WTC11 (cell line): ENCODE measurements at regions not wholly inside any gene's neighbourhood (a gene's known extent, or its start where the extent isn't known, plus 50 kb on each side); places are given as distances from the start of the nearest gene placed in this dataset.

Source experiments
- ATAC-seq: fragments of 200-7000 bp; cut with Tn5 transposase; 2 replicates; pipeline ENCODE4 v1.10.0; 2021; ENCODE audit warnings: mild to moderate bottlenecking, moderate library complexity
- CTCF ChIA-PET: fragments of 300-600 bp; sonication (Branson Sonifier 250); formaldehyde crosslinking; loops from one replicate; lab custom pipeline; 2021; ENCODE audit warnings: antibody characterized with exemption; lab: Charles Lee
- POLR2A ChIA-PET: fragments of 350-600 bp; sonication (Branson Sonifier 250); formaldehyde crosslinking; loops from one replicate; lab custom pipeline; 2021; ENCODE audit warnings: antibody characterized with exemption; lab: Charles Lee
- DNase-seq: peaks from one replicate; pipeline ENCODE4 v3.0.0; 2021; ENCODE audit warnings: low spot score
- H3K27ac Mint-ChIP-seq: 2 replicates; pipeline ENCODE4 v1.8.0; 2021; ENCODE audit warnings: mixed read lengths
- H3K27me3 Mint-ChIP-seq: 2 replicates; pipeline ENCODE4 v1.8.0; 2021; ENCODE audit warnings: low read depth, mild to moderate bottlenecking, moderate library complexity, mixed read lengths
- H3K36me3 Mint-ChIP-seq: 2 replicates; pipeline ENCODE4 v1.8.0; 2021; ENCODE audit warnings: mixed read lengths
- H3K4me1 Mint-ChIP-seq: 2 replicates; pipeline ENCODE4 v1.8.0; 2022; ENCODE audit warnings: mixed read lengths
- H3K4me3 Mint-ChIP-seq: 2 replicates; pipeline ENCODE4 v1.8.0; 2021; ENCODE audit warnings: mild to moderate bottlenecking, moderate library complexity, mixed read lengths
- H3K9me3 Mint-ChIP-seq: 2 replicates; pipeline ENCODE4 v1.8.0; 2021; ENCODE audit warnings: mixed read lengths
- ARID4B ChIP-seq: sonication (generic); formaldehyde crosslinking; IDR thresholded peaks from 2 replicates; pipeline ENCODE4 v1.8.0; 2023; ENCODE audit warnings: missing genetic modification reagents, mild to moderate bottlenecking, borderline replicate concordance
- ATF1 ChIP-seq: sonication (generic); formaldehyde crosslinking; IDR thresholded peaks from 2 replicates; pipeline ENCODE4 v1.8.1; 2023; ENCODE audit warnings: mild to moderate bottlenecking, moderate library complexity, missing genetic modification reagents
- ATF2 ChIP-seq: sonication (generic); formaldehyde crosslinking; IDR thresholded peaks from 2 replicates; pipeline ENCODE4 v1.8.1; 2022; ENCODE audit warnings: low read depth, missing genetic modification reagents, borderline replicate concordance
- CREB1 ChIP-seq: sonication (generic); formaldehyde crosslinking; IDR thresholded peaks from 2 replicates; pipeline ENCODE4 v1.8.0; 2023; ENCODE audit warnings: mild to moderate bottlenecking, missing genetic modification reagents
- EMX1 ChIP-seq: fragments of 250-450 bp; sonication (Bioruptor Pico); IDR thresholded peaks from 2 replicates; pipeline ENCODE4 v1.8.0; 2021; ENCODE audit warnings: mild to moderate bottlenecking
- ESRRA ChIP-seq: sonication (generic); formaldehyde crosslinking; IDR thresholded peaks from 2 replicates; pipeline ENCODE4 v1.8.1; 2022; ENCODE audit warnings: mild to moderate bottlenecking, missing genetic modification reagents, borderline replicate concordance
- ETV6 ChIP-seq: sonication (generic); formaldehyde crosslinking; IDR thresholded peaks from 2 replicates; pipeline ENCODE4 v1.8.1; 2022; ENCODE audit warnings: mild to moderate bottlenecking, missing genetic modification reagents
- FOXP4 ChIP-seq: sonication (generic); formaldehyde crosslinking; IDR thresholded peaks from 2 replicates; pipeline ENCODE4 v1.8.0; 2022; ENCODE audit warnings: mild to moderate bottlenecking, missing genetic modification reagents
- MLX ChIP-seq: sonication (generic); formaldehyde crosslinking; IDR thresholded peaks from 2 replicates; pipeline ENCODE4 v1.8.1; 2023; ENCODE audit warnings: mild to moderate bottlenecking, missing genetic modification reagents, moderate library complexity
- MYBL2 ChIP-seq: sonication (generic); formaldehyde crosslinking; IDR thresholded peaks from 2 replicates; pipeline ENCODE4 v1.8.1; 2023; ENCODE audit warnings: mild to moderate bottlenecking, moderate library complexity, missing genetic modification reagents
- OVOL2 ChIP-seq: fragments of 250-450 bp; sonication (Bioruptor Pico); IDR thresholded peaks from 2 replicates; pipeline ENCODE4 v1.9.0; 2021; ENCODE audit warnings: mild to moderate bottlenecking, borderline replicate concordance
- SOX15 ChIP-seq: fragments of 250-450 bp; sonication (Bioruptor Pico); IDR thresholded peaks from 2 replicates; pipeline ENCODE4 v1.9.0; 2021; ENCODE audit warnings: mild to moderate bottlenecking
- TCF7 ChIP-seq: sonication (generic); formaldehyde crosslinking; IDR thresholded peaks from 2 replicates; pipeline ENCODE4 v1.8.0; 2022; ENCODE audit warnings: mild to moderate bottlenecking, low read depth, missing genetic modification reagents, moderate library complexity
- ZNF121 ChIP-seq: sonication (generic); formaldehyde crosslinking; IDR thresholded peaks from 2 replicates; pipeline ENCODE4 v1.8.0; 2023; ENCODE audit warnings: missing genetic modification reagents
- ZNF281 ChIP-seq: sonication (generic); formaldehyde crosslinking; IDR thresholded peaks from 2 replicates; pipeline ENCODE4 v1.8.0; 2023; ENCODE audit warnings: mild to moderate bottlenecking, missing genetic modification reagents
- ZNF423 ChIP-seq: fragments of 250-450 bp; sonication (Bioruptor Pico); IDR thresholded peaks from 2 replicates; pipeline ENCODE4 v2.1.2; 2022; ENCODE audit warnings: mild to moderate bottlenecking, moderate library complexity

- DNase-seq = no peak
- TF ChIP-seq MYBL2 (CRISPR knock-in tag) = no peak
- TF ChIP-seq ARID4B (CRISPR knock-in tag) = no peak
- no peak for TF ChIP-seq OVOL2 (CRISPR knock-in tag)
- no peak for TF ChIP-seq FOXP4 (CRISPR knock-in tag)
- TF ChIP-seq CREB1 (CRISPR knock-in tag) = no peak
- TF ChIP-seq ZNF121 (CRISPR knock-in tag) = no peak
- no peak for TF ChIP-seq ETV6
- no peak for TF ChIP-seq ATF2 (CRISPR knock-in tag)
- no peak for TF ChIP-seq EMX1 (CRISPR knock-in tag)
- TF ChIP-seq ESRRA (CRISPR knock-in tag) = no peak
- no peak for TF ChIP-seq MLX (CRISPR knock-in tag)
- no peak for TF ChIP-seq ATF1 (CRISPR knock-in tag)
- no peak for TF ChIP-seq SOX15 (CRISPR knock-in tag)
- Mint-ChIP-seq H3K36me3 (no peaks in the 10 kb centered on the region), H3K27ac (no peak overlapping the region), H3K27me3 (no peaks in the 10 kb centered on the region), H3K4me1 (peaks cover 23% of the 10 kb centered on the region), H3K9me3 (no peaks in the 10 kb centered on the region), H3K4me3 (no peak overlapping the region)
- CTCF ChIA-PET = interaction anchor here (1.5 to 1.7 kb wide), 2 partner anchors 27 to 79 kb away, joined by 3 to 7 read pairs; no protein-coding TSS in a partner anchor
- no peak for ATAC-seq
- POLR2A ChIA-PET = no interaction called here
Observed at GRCh38 chr12:67915335-67915851, 73.9 kb upstream of the IFNG-AS1 start.

GRCh38 chr12:67916266-67916970, 72.8 kb upstream of the IFNG-AS1 start:
- H3K27ac Mint-ChIP-seq = no peak overlapping the region
- H3K36me3 Mint-ChIP-seq = no peaks in the 10 kb centered on the region
- POLR2A ChIA-PET = no interaction called here
- no peaks in the 10 kb centered on the region for H3K9me3 Mint-ChIP-seq
- CTCF ChIA-PET = interaction anchor here (1.5 to 1.7 kb wide), 2 partner anchors 26 to 78 kb away, joined by 3 to 7 read pairs; no protein-coding TSS in a partner anchor
- DNase-seq (peak; percentile 18), ATAC-seq (peak; percentile 58)
- no peaks in the 10 kb centered on the region for H3K27me3 Mint-ChIP-seq
- no peak overlapping the region for H3K4me3 Mint-ChIP-seq
- peaks cover 33% of the 10 kb centered on the region for H3K4me1 Mint-ChIP-seq
- TF ChIP-seq ZNF423 (CRISPR knock-in tag) = peak; percentile 92
- TF ChIP-seq ZNF281 (CRISPR knock-in tag) = no peak
- no peak for TF ChIP-seq TCF7 (CRISPR knock-in tag)
